NOMO-1 (cell line): ENCODE measurements at regions not wholly inside any gene's neighbourhood (a gene's known extent, or its start where the extent isn't known, plus 50 kb on each side); places are given as distances from the start of the nearest gene placed in this dataset.

Source experiments
- DNase-seq, 2 experiments: peaks; one replicate each; lab custom pipeline; 2025; ENCODE audit not compliant: unreplicated experiment in 2 of 2; lab: John Stamatoyannopoulos, UW

DNA sequence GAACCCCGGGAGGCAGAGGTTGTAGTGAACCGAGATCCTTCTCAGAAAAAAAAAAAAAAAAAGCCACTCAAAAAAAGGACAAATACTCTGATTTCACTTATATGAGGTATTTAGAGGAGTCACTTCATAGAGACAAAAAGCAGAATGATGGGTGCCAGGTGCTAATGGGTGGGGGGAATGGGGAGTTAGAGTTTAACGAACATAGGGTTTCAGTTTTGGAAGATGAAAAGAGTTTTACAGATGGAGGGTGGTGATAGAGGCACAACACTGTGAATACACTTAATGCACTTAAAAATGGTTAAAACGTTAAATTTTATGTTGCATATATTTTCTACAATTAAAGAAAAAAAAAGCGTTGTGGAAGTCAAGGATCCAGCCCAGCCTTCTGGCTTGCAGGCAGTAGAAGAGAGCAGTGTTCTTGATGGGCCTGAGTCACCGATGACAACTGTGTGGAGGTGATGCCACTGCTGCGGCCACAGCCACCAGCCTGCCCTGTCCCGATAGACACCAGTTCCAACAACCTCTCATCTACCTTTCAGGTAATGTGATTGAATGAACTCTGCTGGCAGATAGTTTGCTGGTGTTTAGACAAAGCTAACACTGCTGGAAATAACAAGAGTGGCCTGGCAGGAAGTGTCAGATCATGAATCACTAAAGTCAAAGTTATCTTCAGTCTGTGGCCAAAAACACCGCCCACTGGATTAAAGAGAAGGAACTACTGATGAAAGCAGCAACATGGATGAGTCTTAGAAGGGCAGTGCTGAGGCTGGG lies 49.9 kb upstream of the COX10 start:
- DNase-seq = peak; percentile 45 to 76
